NB4 (cell line): ENCODE measurements at regions not wholly inside any gene's neighbourhood (a gene's known extent, or its start where the extent isn't known, plus 50 kb on each side); places are given as distances from the start of the nearest gene placed in this dataset.

ENCODE experiments used
- TF ChIP-seq, protein P1 (sequence below): IDR thresholded peaks from one replicate; pipeline ENCODE4 v1.5.1; 2012; ENCODE audit warnings: low read depth, low read length
- TF ChIP-seq, protein P2 (sequence below): IDR thresholded peaks from 2 replicates; pipeline ENCODE4 v1.6.1; 2011; ENCODE audit warnings: low read depth, low read length

DNA sequence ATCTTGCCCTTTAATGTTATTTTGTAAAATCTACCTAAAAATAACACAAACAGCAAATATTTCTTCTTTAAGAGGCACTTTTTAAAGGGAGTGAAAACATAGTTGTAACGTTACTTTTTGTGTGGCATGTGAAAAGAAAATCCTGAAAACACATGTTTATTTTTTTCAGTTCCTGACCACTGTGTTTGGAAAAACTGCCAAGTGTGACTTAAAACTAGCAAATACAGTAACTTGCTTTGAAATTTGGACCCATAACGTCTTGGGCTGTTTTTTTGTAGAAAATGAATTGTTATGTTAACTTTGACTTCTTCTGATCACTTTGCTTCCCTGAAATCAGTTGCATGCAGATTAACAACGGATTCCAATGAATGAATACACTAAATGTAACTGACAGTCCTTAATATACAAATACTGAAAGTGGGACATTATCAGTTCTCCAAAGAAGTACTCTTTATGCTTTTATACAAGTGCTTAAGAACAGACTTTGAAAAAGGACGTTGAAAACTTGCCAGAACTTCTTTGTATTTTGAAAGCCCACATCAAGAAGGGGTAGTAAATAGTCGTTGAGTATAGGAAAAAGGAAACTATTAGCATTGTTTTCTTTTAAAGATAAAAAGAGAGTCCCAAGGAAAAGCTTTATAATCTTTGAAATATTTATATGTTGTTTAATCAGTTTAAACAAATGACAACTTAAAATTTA lies 96.1 kb upstream of the ZEB2 start:
- TF ChIP-seq, protein P1, sequence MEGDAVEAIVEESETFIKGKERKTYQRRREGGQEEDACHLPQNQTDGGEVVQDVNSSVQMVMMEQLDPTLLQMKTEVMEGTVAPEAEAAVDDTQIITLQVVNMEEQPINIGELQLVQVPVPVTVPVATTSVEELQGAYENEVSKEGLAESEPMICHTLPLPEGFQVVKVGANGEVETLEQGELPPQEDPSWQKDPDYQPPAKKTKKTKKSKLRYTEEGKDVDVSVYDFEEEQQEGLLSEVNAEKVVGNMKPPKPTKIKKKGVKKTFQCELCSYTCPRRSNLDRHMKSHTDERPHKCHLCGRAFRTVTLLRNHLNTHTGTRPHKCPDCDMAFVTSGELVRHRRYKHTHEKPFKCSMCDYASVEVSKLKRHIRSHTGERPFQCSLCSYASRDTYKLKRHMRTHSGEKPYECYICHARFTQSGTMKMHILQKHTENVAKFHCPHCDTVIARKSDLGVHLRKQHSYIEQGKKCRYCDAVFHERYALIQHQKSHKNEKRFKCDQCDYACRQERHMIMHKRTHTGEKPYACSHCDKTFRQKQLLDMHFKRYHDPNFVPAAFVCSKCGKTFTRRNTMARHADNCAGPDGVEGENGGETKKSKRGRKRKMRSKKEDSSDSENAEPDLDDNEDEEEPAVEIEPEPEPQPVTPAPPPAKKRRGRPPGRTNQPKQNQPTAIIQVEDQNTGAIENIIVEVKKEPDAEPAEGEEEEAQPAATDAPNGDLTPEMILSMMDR: no peak
- TF ChIP-seq, protein P2, sequence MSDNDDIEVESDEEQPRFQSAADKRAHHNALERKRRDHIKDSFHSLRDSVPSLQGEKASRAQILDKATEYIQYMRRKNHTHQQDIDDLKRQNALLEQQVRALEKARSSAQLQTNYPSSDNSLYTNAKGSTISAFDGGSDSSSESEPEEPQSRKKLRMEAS: no peak
